GM12878 (cell line): ENCODE measurements at regions not wholly inside any gene's neighbourhood (a gene's known extent, or its start where the extent isn't known, plus 50 kb on each side); places are given as distances from the start of the nearest gene placed in this dataset.

Experiments used
- ATF3 ChIP-seq: IDR thresholded peaks from 2 replicates; pipeline ENCODE4 v1.6.1; 2011; ENCODE audit warnings: low read depth, mild to moderate bottlenecking, low read length, moderate library complexity, borderline replicate concordance; ENCODE audit errors: extremely low read depth
- E4F1 ChIP-seq: fragments of 450-650 bp; IDR thresholded peaks from 2 replicates; pipeline ENCODE4 v1.6.1; 2018; ENCODE audit warnings: borderline replicate concordance, mild to moderate bottlenecking; ENCODE audit not compliant: partially characterized antibody
- KLF5 ChIP-seq: fragments of 450-650 bp; IDR thresholded peaks from 2 replicates; pipeline ENCODE4 v1.6.1; 2014; ENCODE audit warnings: mild to moderate bottlenecking; ENCODE audit not compliant: partially characterized antibody
- NR2C1 ChIP-seq: fragments of 450-650 bp; IDR thresholded peaks from 2 replicates; pipeline ENCODE4 v1.6.1; 2017; ENCODE audit warnings: antibody characterized with exemption, mild to moderate bottlenecking, moderate library complexity
- NR2F1 ChIP-seq: fragments of 450-650 bp; conservative IDR thresholded peaks from 2 replicates; pipeline ENCODE4 v1.6.1; 2017; ENCODE audit warnings: mild to moderate bottlenecking
- PAX5 ChIP-seq: IDR thresholded peaks from 2 replicates; pipeline ENCODE4 v1.6.1; 2011; ENCODE audit warnings: low read depth, low read length, borderline replicate concordance
- PBX3 ChIP-seq: IDR thresholded peaks from 2 replicates; pipeline ENCODE4 v1.6.1; 2011; ENCODE audit warnings: mild to moderate bottlenecking, low read depth, low read length, moderate library complexity; ENCODE audit not compliant: insufficient replicate concordance
- POLR2AphosphoS5 ChIP-seq: IDR thresholded peaks from 2 replicates; pipeline ENCODE4 v1.6.1; 2011; ENCODE audit warnings: mild to moderate bottlenecking, low read length, inconsistent platforms
- RBBP5 ChIP-seq: fragments of 200-600 bp; sonication (generic); conservative IDR thresholded peaks from 2 replicates; pipeline ENCODE4 v1.6.1; 2016
- RCOR1 ChIP-seq: conservative IDR thresholded peaks from 2 replicates; pipeline ENCODE4 v1.6.1; 2012; ENCODE audit warnings: low read depth, low read length, improper control_type of control experiment
- REST ChIP-seq: IDR thresholded peaks from 2 replicates; pipeline ENCODE4 v1.6.1; 2012; ENCODE audit warnings: mild to moderate bottlenecking, low read depth, low read length
- SPI1 ChIP-seq: IDR thresholded peaks from 2 replicates; pipeline ENCODE4 v1.6.1; 2011; ENCODE audit warnings: low read depth, mild to moderate bottlenecking, low read length, moderate library complexity, borderline replicate concordance; ENCODE audit not compliant: insufficient read depth
- TAF1 ChIP-seq: IDR thresholded peaks from 2 replicates; pipeline ENCODE4 v1.6.1; 2011; ENCODE audit warnings: mild to moderate bottlenecking, low read depth, low read length, borderline replicate concordance
- ZNF207 ChIP-seq: fragments of 450-650 bp; IDR thresholded peaks from 2 replicates; pipeline ENCODE4 v1.6.1; 2014; ENCODE audit warnings: antibody characterized with exemption, mild to moderate bottlenecking, borderline replicate concordance
- ZNF687 ChIP-seq: fragments of 450-650 bp; IDR thresholded peaks from 2 replicates; pipeline ENCODE4 v1.6.1; 2017; ENCODE audit warnings: mild to moderate bottlenecking, moderate library complexity

GRCh38 chr10:62638062-62638477, 166.4 kb upstream of the ADO start (continued):
- TF ChIP-seq SPI1 = peak; percentile 31; the same call in 1 of the 2 replicates
- TF ChIP-seq ZNF687 = peak; percentile 98
- TF ChIP-seq NR2F1 = peak; percentile 6
- TF ChIP-seq REST = no peak
- TF ChIP-seq NR2C1 = no peak
- no peak for TF ChIP-seq KLF5
- TF ChIP-seq RBBP5 = no peak
- TF ChIP-seq PBX3 = no peak
- TF ChIP-seq ATF3 = no peak
- 0 out of 2 replicates have a peak, but pooled peaks have one; percentile 13 for TF ChIP-seq POLR2AphosphoS5
- TF ChIP-seq ZNF207 = no peak
- TF ChIP-seq TAF1 = no peak
- peak; percentile 64; the same call in 1 of the 2 replicates for TF ChIP-seq PAX5
- TF ChIP-seq RCOR1 = no peak
- no peak for TF ChIP-seq E4F1
